ENCODE measurements at regions not wholly inside any gene's neighbourhood (a gene's known extent, or its start where the extent isn't known, plus 50 kb on each side); places are given as distances from the start of the nearest gene placed in this dataset.

DNA sequence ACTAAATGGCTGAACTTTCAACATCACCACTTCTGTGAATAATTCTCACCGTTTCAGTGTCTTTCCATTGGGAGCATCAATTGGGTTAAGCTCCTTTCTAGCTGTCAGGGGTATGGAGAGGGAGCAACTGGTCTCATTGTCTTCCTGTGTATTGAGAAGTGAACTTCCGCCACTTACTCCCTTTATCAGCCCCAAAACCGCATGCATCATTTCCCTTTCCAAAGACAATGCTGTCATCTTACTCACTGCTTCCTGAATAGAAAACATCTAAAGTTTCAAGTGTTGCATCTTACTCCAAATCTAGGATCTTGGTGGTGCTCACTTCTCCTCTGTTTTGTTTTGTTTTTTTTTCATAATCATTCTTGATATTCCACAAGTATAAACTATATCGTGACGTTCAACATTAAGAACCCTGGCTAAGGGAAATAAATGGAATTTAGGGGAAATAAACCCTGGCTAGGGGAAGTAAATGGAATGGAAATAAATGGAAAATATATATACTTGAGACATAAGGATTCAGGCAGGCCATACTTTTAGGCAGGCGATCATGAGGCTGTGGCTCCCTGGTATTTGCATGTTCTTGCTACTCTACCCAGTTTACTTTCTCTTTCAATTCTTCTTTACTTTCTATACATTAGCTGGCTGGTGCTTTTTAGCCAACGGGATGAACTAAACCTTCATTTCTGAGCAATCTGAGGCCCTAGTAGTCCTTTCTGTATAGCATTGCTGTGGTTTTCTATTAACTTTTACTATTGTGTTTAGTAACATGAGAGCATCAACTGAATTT is 371.9 kb downstream of the BMPER start:
- no peak for DNase-seq

DNA sequence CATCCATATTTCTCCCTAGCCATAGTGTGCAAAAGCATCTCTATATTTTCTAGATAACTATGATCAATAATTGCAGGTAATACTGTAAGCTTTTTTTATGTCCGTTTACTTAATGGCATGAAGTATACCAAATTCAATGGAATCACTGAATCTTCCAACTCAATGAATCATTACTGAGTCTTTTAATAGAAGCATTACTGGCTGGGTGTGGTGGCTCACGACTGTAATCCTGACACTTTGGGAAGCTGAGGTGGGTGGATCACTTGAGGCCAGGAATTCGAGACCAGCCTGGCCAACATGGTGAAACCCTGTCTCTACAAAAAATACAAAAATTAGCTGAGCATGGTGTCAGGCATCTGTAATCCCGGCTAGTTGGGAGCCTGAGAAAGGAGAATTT is 372.5 kb downstream of the BMPER start:
- no peak for DNase-seq

DNA sequence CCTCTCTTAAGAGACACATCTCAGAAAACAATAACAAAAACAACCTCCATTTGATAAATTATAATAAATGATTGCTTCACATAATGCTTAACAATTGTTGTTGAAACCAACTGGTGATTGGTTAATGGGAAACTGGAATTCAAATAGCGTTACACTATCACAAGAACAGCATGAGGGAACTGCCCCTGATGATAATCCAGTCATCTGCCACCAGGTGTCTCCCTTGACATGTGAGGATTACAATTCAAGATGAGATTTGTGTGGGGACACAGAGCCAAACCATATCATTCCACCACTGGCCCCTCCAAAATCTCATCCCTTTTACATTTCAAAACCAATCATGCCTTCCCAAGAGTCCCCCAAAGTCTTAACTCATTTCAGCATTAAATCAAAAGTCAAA is 375.9 kb downstream of the BMPER start:
- no peak for DNase-seq

DNA sequence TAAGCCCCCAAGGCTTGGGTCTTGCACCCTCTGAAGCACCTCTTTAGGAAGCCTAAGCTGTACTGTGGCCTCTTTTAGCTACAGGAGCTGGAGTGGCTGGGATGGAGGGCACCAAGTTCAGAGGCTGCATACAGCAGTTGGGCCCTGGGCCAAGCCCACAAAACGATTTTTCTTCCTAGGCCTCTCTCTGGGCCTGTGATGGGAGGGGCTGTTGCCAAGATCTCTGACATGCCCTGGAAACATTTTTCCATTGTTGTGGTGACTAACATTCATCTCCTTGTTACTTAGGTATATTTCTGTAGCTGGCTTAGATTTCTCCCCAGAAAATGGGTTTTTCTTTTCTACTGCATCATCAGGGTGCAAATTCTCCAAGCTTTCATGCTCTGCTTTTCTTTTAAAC is 375.7 kb upstream of the NPSR1 start:
- DNase-seq, result no peak

DNA sequence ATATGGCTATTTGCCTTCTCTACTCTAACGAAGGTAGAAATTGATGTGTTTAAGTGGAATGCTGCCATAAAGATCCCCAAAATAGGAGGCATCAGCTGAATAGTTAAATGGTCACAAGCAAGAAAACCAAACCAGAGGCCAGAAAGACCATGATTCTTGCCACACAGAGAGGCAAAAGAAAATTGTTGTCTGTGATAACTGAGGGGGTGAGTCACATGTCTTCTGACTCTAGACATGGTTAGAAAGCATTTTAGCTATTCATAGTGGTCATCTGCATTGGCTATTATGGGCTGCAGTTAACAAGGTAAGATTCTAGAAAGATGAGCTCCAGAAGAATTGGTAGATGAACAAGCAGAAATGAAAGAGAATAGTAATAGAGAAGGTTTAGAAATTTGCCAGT is 361.4 kb upstream of the NPSR1 start:
- no peak for DNase-seq

DNA sequence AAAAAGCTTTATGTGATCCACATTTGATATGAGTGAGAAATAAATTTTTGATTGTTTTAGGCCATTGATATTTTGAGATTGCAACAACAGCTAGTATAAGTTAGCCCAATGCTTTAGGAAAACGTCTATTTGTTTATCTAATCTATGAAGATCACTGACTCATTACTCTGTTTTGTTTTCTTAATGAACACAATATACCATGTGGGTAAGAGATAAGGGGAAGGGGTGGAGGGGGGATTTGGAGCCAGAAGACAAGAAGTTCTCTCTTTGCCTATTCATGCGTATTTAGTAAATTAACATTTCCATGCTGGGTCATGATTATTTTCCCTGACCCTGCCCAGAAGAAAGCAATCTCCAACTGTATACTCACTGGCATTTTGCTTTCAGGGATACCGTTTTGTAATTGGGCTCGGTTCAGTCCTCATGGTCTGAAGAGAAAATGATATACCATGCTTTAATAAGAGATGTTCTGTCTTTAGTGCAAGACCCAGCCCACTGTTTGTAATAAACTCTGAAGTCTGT is 359.5 kb upstream of the NPSR1 start:
- DNase-seq, result no peak

DNA sequence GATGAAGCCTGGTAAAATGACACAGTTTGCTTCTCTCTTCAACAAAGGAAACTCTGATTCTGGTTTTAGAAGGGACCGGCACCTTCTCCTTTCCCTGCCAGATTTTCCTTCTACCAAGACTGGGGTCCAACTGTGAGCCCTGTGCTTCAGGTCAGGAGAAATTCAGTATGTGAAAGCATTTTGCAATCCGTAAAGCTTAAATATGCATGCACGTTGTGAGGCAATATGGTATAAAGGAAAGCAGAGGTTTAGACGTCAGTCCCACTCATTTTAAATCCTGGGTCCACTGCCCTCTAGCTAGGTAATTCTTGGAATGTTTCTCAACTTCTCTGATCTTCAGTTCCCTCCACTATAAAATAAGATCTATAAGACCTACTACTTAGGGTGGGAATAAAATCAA is 359.0 kb upstream of the NPSR1 start:
- DNase-seq, result no peak

DNA sequence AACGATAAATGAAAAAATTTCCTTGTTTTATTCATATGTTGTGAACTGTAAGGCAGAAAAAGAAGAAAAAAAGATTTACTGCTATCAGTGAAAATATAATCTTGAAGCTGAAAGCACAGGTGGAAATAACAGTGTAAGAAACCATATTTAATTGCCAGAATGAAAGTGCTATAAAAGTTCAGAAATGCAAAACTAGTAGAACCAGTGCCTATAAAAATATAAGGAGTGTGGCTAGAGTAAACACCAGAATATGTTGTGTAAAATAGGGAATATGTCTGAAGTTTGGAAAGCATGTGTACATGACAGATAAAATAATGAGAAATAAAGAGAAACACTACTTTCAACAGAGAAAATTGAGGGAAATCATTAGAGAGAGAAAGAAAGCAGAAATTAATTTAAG is 350.5 kb upstream of the NPSR1 start:
- no peak for DNase-seq

DNA sequence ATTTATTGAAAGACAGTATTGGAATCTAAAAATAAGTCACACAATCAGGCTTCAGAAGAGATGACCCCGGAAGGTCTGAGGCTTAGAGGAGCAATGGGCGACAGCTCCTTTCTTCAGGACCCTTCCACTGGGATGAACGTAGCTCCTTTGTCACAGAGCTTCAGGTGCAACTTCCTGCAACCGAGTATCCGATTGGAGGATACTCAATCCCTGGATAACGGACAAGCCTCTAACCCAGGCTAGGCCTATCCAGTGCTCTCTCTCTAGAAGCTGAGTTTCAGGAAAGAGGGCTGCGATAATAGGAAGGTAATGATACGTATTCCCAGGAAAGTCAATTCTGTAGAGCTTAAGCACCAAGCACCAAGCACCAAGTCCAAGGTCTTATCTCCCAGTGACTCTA is 349.4 kb upstream of the NPSR1 start:
- no peak for DNase-seq

DNA sequence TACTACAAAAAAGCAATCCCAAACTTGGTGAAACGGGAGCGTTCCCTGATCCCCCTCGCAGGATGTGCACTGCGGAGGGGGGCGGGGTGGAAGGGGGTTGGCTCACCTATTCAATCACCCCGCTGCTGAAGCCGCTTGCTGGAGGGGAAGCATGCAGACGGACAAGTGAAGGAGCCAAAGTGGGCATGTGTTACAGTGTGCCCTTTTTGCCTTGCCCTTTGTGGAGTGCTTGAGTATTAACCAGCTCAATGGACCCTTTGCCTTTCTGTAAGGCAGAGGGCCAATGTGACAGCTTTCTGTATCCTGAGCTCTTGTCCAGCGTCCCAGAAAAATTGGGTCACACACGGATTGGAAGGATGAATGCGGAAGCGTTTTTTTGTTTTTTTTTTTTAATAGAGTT is 348.9 kb upstream of the NPSR1 start:
- DNase-seq, result no peak

DNA sequence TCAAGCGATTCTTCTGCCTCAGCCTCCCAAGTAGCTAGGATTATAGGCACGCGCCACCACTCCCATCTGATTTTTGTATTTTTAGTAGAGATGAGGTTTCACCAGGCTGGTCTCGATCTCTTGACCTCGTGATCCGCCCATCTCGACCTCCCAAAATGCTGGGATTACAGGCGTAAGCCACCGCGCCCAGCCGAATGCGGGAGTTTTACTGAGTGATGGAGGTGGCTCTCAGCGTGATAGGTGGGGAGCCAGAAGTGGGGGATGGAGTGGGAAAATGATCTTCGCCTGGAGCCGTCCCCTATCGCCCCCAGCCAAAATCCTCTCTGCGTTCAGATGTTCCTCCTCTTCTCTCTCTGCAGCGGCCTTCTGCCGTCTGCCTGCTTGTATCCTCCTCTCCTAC is 348.4 kb upstream of the NPSR1 start:
- DNase-seq, result no peak

DNA sequence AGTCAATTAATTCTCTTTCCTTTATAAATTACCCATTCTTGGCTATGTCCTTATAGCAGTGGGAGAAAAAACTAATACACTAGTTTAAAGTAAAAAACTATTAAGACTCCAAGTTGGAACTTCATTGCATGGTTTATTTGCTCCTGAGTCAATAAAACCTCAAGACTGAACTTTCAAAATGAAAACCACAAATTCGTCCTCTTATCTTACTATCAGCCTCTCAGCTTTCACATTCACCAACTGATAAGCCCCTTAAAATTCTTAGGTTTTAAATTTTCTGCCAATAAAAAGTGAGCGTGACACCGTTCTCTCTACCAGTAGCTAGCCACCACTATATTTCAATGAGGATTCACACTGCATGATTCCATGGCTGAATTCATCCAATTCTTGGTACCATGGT is 346.4 kb upstream of the NPSR1 start:
- no peak for DNase-seq

DNA sequence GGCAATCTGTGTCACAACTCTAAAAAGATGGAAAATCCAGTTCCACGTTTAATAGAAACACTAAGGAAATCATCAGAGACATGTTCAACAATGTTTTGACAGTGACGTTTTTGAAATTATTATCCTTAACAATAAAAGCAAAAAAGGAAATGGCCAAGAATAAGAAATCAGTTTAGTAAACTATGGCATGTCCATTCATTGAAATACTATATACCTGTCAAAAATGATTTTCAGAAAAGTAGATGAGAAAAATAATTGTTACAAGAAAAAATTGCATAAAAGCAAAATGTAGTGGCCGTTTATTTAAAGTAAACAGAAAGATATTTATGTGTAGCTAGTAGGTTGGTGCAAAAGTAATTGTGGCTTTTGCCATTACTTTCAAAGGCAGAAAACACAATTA is 345.4 kb upstream of the NPSR1 start:
- DNase-seq, result no peak

DNA sequence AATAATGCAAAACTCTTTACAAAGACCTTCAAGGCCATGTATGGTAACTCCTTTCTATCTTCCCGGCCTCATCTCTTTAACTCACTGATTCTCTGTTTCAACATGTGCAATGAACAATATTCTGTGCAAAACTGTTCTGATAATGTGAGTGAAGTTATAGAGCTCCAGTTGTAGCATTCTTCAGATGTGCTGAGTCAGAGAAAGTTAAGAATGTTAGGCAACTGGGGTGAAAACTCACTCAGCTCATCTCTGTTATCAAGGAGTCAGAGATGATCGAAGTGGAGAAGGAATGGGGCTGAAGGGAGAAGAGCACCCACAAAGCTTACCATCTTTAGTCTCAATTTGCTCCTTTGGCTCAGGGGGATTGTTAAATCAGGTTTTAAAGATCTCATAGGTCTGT is 344.7 kb upstream of the NPSR1 start:
- no peak for DNase-seq

DNA sequence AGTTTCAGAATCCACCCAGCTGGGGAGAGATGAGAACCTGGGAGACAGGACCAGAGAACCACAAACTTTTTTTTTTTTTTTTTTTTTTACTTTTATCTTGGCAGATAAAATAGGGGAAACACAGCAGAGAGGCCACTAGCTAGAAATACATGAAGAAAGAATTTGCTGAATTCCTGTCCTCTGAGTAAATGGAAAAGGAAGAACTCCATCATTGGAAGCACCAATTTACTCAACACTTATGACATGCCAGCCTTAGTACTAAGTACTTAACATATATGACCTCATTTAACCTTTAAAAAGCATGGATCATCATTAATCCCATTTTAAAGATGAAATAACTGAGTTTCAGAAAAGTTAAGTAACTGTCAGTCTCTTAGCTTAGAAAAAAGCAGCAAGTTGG is 343.0 kb upstream of the NPSR1 start:
- DNase-seq, result no peak

DNA sequence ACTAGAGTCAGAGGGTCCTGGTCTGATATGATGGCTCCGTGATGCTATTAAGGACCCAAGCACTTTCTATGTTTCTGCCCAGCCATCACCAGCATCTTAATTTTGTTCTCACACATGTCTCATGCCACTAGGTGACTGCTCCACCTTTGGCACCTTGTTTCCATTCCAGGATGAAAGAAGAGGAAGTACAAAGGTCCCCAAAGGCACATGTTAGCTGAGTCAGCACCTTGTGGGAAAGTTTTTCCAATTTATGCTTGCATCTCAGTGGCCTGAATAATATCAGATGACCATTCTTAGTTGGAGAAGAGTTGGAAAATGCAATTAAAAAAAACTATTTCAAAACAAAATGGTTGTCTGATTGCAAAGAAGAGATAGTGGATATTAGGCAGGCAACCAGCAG is 341.0 kb upstream of the NPSR1 start:
- no peak for DNase-seq

DNA sequence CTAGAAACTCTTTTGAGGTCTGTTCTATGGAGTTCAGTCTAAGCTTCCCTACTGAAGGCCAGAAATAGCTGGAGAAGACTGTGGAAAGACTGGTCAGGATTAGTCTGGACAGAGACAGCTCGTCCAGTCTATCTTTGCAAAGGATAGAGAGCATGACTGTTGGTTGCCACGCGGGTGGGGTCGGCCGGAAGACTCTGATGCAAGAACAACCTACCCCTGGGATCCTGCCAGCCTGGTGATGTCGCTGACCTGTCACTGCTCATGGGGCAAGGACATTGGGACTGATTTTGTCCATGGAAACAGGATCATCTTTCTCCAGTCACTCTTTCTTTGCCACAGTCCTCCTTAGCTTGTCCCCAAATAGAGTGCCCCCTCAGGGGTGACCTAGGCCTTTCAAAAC is 337.6 kb upstream of the NPSR1 start:
- no peak for DNase-seq

DNA sequence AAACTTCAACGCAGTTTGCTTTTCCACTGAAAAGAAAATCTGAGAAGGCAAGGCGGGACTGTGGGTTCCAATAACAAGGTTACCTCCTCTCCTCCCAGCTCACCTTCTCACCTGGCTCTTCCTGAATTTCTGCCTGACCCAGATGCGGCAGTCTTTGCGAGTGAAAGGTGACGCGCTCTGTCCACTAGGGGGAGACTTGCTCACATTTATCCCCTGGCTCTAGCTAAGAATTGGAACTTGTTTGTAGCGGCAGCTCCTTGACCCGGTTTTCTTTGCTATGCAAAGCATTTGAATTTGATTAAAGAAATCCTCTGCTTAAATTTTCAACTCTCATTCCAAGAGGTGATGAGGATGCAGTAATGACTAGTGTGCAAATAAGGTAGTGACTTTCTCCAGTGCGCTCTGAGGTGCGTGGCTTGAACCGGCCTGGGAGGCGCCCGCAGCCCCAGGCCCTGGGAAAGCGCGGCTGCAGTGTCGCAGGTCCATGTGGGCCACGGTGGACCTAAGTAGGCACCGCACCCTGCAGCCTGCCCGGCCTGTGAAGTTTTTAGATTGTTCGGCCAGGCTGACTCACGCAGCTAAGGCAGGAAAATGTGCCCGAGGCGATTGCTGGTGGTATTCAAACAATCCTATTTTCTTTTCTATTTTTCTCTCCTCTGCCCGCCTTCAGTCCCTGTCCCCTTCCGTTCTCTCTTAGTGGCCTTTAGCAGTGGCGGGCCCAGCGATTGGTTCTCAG is 336.9 kb upstream of the NPSR1 start:
- peak; percentile 89 for DNase-seq

DNA sequence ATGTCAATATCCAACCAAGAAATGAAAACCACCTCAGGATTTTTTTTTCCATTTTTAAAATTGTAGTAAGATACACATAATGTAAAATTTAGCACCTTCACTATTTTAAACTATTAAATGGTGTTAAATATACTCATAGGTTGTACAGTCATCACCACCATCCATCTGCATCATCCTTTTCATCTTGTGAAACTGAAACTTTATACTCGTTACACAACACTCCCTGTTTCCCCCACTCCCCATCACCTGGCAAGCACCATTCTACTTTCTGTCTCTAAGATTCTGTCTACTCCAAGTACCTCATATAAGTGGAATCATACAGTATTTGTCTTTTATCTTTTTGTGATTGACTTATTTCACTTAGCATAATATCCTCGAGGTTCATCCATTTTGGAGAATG is 335.2 kb upstream of the NPSR1 start:
- DNase-seq, result no peak

DNA sequence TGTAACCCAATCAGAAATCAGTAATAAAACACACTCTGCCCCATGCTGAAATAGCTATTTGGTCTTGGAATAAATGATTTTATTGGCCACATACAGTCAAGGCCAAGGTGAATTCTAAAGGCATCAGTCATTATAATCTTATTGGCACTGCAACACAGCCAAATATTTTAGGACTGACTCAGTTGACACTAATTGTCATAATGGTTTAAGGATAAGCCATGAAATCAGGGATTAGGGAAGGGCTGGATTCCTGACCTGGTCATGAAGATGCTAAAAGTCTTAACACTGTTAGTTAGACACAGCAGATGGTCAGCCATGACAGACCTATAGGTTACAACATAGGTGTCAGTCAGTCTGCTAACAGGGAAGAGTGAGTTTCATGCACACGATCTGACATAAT is 330.3 kb upstream of the NPSR1 start:
- no peak for DNase-seq

DNA sequence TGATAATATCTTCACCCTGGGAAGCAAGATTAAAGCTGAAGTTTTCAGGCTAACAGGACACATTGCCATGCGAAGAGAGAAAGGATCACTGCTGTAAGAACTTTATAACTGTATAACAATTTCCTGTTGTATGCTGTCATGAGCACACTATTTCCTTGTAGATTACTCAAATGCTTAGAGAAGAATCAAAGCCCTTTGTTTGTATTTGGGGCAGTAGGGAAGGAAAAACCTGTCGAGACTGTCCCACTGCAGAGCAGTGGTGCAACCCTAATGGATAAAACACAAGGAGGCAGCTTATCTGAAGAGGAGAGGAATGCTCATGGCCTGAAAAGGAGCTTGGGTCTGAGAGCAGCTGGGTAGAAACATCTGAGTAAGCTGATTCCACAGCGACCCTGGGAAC is 327.7 kb upstream of the NPSR1 start:
- no peak for DNase-seq

DNA sequence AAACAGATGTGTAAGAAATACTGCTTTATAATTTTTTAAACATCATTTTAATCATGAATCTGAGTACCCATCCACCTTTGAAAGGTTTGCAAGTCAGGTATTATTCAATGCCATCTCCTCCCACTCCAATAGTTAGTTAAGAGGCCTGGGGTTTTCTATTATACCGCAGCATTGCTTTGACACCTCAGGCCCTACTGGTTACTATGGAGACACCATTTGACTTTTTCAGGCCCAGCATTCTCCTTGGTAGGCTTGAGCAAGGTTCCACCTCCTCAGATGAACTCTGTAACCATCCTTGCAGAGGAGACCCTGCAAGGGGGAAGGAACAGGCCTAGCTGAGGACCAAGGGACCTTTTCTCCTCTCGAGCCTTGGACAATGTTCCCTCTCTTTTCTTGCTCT is 326.9 kb upstream of the NPSR1 start:
- no peak for DNase-seq

DNA sequence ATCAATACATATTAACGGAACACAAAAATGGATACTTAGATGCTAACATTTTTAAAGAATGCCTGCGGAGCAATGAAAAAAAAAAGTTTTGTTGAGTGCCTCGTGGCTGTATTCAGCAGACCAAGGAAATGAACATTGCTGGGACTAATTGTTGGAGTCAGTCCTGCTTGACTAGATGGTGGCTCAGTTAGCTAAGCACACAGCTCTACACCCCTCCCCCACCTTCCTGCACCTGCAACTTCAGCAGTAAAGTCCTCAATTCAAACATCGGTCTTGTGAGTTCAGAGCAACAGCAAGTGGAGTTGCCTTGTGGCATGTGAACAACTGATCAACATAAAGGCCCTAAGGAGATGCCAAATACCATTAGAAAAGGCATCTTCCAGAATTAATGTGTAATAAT is 326.0 kb upstream of the NPSR1 start:
- DNase-seq, result no peak

DNA sequence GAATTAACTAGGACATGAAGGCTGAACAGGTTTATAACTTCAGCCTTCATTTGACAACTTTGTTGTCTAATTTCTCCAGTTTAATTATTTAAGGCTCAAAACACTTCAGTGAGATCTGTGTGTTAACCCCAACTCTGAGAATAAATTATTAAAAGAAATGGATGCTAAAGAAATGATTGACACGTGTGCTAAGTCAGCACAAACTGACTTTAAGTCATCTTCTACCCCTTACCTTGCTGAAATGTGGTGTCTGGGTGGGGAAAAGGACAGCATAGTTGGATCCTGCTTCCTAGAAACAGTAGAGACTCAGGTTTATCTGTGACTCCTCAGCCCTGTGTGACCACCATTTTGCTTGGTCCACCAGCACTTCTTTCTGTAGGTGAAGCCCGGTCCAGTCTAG is 324.8 kb upstream of the NPSR1 start:
- no peak for DNase-seq

DNA sequence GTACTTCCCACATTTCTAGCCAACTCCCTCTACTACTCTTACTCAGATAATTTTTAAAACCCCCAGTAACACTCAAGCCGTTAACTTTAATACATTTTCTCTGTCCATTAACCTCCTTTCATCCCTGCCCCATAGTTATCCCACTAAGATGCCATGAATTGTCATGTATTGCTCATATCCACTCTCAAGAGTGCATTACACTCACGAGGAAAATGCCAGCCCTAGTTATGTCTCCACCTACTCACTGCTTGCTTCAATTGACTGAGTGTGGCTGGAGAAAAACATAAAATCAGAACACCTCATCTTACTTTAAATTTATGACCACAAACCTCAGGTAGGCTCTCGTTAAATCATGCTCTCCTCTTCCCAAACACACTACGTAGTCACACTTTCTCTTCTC is 324.1 kb upstream of the NPSR1 start:
- DNase-seq, result no peak

Data from eye (tissue), 1 donor.